ENCODE measurements at regions not wholly inside any gene's neighbourhood (a gene's known extent, or its start where the extent isn't known, plus 50 kb on each side); places are given as distances from the start of the nearest gene placed in this dataset.

GRCh38 chr14:42013153-42013552 lies 406.5 kb downstream of the LRFN5 start:
- H4K20me1 ChIP-seq (ENCODE audit: insufficient read depth, low read length), result no peaks in the 10 kb centered on the region
- TF ChIP-seq BHLHE40 (IDR thresholded peaks at IDR 0.05; ENCODE audit: low read depth, low read length) (no peak), ELK1 (IDR thresholded peaks at IDR 0.05; ENCODE audit: borderline replicate concordance, low read depth, low read length) (no peak), CTCF (conservative IDR thresholded peaks at IDR 0.05; ENCODE audit: low read depth, low read length) (no peak), POLR2A (IDR thresholded peaks at IDR 0.05; ENCODE audit: low read depth, low read length) (no peak), USF2 (IDR thresholded peaks at IDR 0.05; ENCODE audit: low read depth, low read length) (no peak), RCOR1 (IDR thresholded peaks at IDR 0.05; ENCODE audit: insufficient replicate concordance, low read length) (no peak), CHD1 (IDR thresholded peaks at IDR 0.05; ENCODE audit: low read depth, low read length) (no peak), NFE2L2 (IDR thresholded peaks at IDR 0.05; ENCODE audit: low read depth, low read length) (no peak), RAD21 (IDR thresholded peaks at IDR 0.05; ENCODE audit: low read length) (no peak), MAFK (IDR thresholded peaks at IDR 0.05; ENCODE audit: low read depth, low read length) (no peak), RFX5 (IDR thresholded peaks at IDR 0.05; ENCODE audit: low read depth, low read length) (no peak), CEBPB (IDR thresholded peaks at IDR 0.05; ENCODE audit: low read depth, low read length) (no peak), MXI1 (IDR thresholded peaks at IDR 0.05; ENCODE audit: borderline replicate concordance, low read depth, low read length) (no peak), FOS (IDR thresholded peaks at IDR 0.05; ENCODE audit: low read depth, low read length) (no peak)
- no peaks in the 10 kb centered on the region for H3K4me1 ChIP-seq (ENCODE audit: control insufficient read depth, insufficient read depth, low read length)
- ChIA-PET POLR2A (ENCODE audit: unreplicated experiment) (no interaction called here), CTCF (no interaction called here)
- no peak overlapping the region for H3K4me2 ChIP-seq (ENCODE audit: low read depth, low read length)
- no peak overlapping the region for H3K14ac ChIP-seq (replicated peaks; ENCODE audit: low read depth, low read length)
- no peaks in the 10 kb centered on the region for H3K9me3 ChIP-seq (ENCODE audit: control insufficient read depth, insufficient read depth, low read length)
- H3K18ac ChIP-seq (ENCODE audit: low read depth, low read length), result no peak overlapping the region
- no peak overlapping the region for H2BK5ac ChIP-seq (ENCODE audit: low read depth, low read length, poor library complexity, severe bottlenecking)
- H2AK9ac ChIP-seq (replicated peaks; ENCODE audit: low read depth, low read length, poor library complexity), result no peak overlapping the region
- no peak overlapping the region for H2BK20ac ChIP-seq (ENCODE audit: low read depth, low read length)
- H4K5ac ChIP-seq (ENCODE audit: low read depth, low read length), result no peak overlapping the region
- H3K9ac ChIP-seq (ENCODE audit: low read depth, low read length), result no peak overlapping the region
- H3K23ac ChIP-seq (ENCODE audit: low read depth, low read length), result no peak overlapping the region
- ATAC-seq (ENCODE audit: low read depth), result no peak
- DNase-seq, result no peak
- H3K27ac ChIP-seq (ENCODE audit: insufficient read depth, low read length), result no peak overlapping the region
- no peak overlapping the region for H2AK5ac ChIP-seq (ENCODE audit: low read depth, low read length)
- H3K56ac ChIP-seq (ENCODE audit: extremely low read depth, insufficient read depth, low read length), result no peak overlapping the region
- intact Hi-C loops (cut with micrococcal nuclease) (no loop called here), in situ Hi-C loops (cut with MboI; ENCODE audit: low sequenced_read_pairs) (no loop called here), dilution Hi-C loops (cut with HindIII; ENCODE audit: low sequenced_read_pairs, unreplicated experiment) (no loop called here)
- H2AFZ ChIP-seq (replicated peaks; ENCODE audit: low read length, poor library complexity), result no peak overlapping the region
- no peak overlapping the region for H4K8ac ChIP-seq (ENCODE audit: low read depth in 2 of 2, low read length in 2 of 2)
- BruUV-seq (replicated peaks), result no TSS peak
- H3K4ac ChIP-seq (ENCODE audit: low read depth, low read length), result no peak overlapping the region
- H3K36me3 ChIP-seq (ENCODE audit: control insufficient read depth, insufficient read depth, low read length), result no peaks in the 10 kb centered on the region
- no peaks in the 10 kb centered on the region for H3K27me3 ChIP-seq (ENCODE audit: control insufficient read depth, insufficient read depth, low read length)
- H2BK120ac ChIP-seq (ENCODE audit: low read depth, low read length), result no peak overlapping the region
- H4K91ac ChIP-seq (ENCODE audit: insufficient read depth, low read depth, low read length), result no peak overlapping the region
- no peaks in the 10 kb centered on the region for H3K79me1 ChIP-seq (ENCODE audit: low read depth in 1 of 2, low read length in 2 of 2)
- no peak overlapping the region for H2BK15ac ChIP-seq (ENCODE audit: low read depth, low read length)
- H3K4me3 ChIP-seq (ENCODE audit: insufficient read depth, low read depth, low read length), result no peak overlapping the region
- H3K9me1 ChIP-seq (ENCODE audit: insufficient read depth, low read length), result no peaks in the 10 kb centered on the region
